Fibroblast of pulmonary artery (primary cell): ENCODE measurements at regions not wholly inside any gene's neighbourhood (a gene's known extent, or its start where the extent isn't known, plus 50 kb on each side); places are given as distances from the start of the nearest gene placed in this dataset.

ENCODE experiments used
- DNase-seq: peaks from one replicate; pipeline ENCODE4 v3.0.0-alpha.2; 2010; ENCODE audit warnings: low read depth
- H3K4me3 ChIP-seq: replicated peaks from 2 replicates; pipeline ENCODE4 v1.5.1; 2011; ENCODE audit warnings: low read depth, mild to moderate bottlenecking, control low read depth, low read length, moderate library complexity
- CTCF ChIP-seq: IDR thresholded peaks from 2 replicates; pipeline ENCODE4 v1.5.1; 2011; ENCODE audit warnings: mild to moderate bottlenecking, control low read depth, low read length, inconsistent platforms; ENCODE audit errors: missing control alignments

DNA sequence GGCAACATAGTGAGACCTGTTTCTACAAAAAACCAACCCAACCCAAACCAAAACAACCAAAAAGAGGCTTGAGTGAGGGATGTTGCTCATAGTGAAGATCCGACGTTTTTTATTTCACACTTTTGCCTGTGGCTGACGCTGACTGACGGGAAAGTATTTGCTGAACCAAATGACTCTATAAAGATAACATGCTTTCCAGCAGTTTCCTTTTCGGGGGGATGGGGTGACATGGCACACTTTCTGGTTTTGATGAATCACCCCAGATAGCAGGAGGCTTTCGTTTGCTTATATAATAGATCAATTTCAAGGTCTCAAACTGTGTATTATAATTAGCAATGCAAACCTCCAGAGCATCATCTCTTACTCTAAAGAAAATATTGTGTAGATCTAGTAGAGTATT lies 150.8 kb downstream of the AQP4 start:
- H3K4me3 ChIP-seq = no peak overlapping the region
- TF ChIP-seq CTCF = no peak
- no peak for DNase-seq

- peak; percentile 25 for DNase-seq
- no peak for TF ChIP-seq CTCF
- no peak overlapping the region for H3K4me3 ChIP-seq
These were observed 153.8 kb downstream of the AQP4 start for GRCh38 chr18:26711756-26712155.

GRCh38 chr18:26710470-26711096 lies 154.9 kb downstream of the AQP4 start:
- no peak overlapping the region for H3K4me3 ChIP-seq
- no peak for TF ChIP-seq CTCF
- no peak for DNase-seq

- no peak for TF ChIP-seq CTCF
- no peak for DNase-seq
- H3K4me3 ChIP-seq = no peak overlapping the region
These were observed 155.6 kb downstream of the AQP4 start for GRCh38 chr18:26709897-26710296.

GRCh38 chr18:26708806-26709716 lies 156.4 kb downstream of the AQP4 start:
- no peak overlapping the region for H3K4me3 ChIP-seq
- no peak for TF ChIP-seq CTCF
- peak; percentile 1 for DNase-seq

DNA sequence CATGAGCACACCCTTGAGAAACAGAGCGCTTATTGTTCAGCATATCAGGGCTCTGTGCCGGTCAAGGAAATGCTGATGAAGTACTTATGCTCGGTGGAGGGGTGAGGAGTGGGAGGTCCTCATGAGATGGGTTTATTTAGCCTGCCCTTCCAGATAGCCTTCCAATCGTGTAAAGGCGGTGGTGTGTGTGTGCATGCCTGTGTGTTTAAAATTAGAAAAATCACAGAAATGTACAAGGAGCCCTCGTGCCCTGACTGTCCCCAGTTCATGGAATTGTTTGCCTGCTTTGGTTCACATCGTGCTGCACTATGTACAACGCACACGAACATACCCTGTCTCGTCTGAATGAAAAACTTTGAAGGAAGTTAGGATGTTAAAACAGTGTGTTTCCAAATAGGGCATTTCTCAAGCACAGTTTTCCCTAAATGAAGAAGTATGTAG lies 158.6 kb downstream of the AQP4 start:
- no peak for TF ChIP-seq CTCF
- H3K4me3 ChIP-seq = no peak overlapping the region
- peak; percentile 52 for DNase-seq
